ENCODE measurements at regions not wholly inside any gene's neighbourhood (a gene's known extent, or its start where the extent isn't known, plus 50 kb on each side); places are given as distances from the start of the nearest gene placed in this dataset.
"Not testable (repeated sequence)": the region's sequence is repeated elsewhere in the genome, so short reads cannot be mapped to it uniquely, and the experiment has no call there.

GRCh38 chr4:27807207-27807606 is 946.6 kb downstream of the STIM2 start:
- Histone ChIP-seq H3K36me3 (ENCODE audit: control insufficient read depth, insufficient read depth, low read length) (no peaks in the 10 kb centered on the region), H3K9me3 (ENCODE audit: control insufficient read depth, insufficient read depth, low read length) (no peaks in the 10 kb centered on the region), H3K27ac (ENCODE audit: low read length) (no peak overlapping the region), H3K4me1 (ENCODE audit: control insufficient read depth, insufficient read depth, low read length) (no peaks in the 10 kb centered on the region), H3K27me3 (ENCODE audit: control insufficient read depth, insufficient read depth, low read length) (no peaks in the 10 kb centered on the region), H3K4me3 (ENCODE audit: low read length) (no peak overlapping the region)
- no peak for DNase-seq (ENCODE audit: low read depth, low spot score)
- no CpG with 5 or more reads among the region's 3 CpGs for WGBS (ENCODE audit: insufficient coverage, insufficient read length)

DNA sequence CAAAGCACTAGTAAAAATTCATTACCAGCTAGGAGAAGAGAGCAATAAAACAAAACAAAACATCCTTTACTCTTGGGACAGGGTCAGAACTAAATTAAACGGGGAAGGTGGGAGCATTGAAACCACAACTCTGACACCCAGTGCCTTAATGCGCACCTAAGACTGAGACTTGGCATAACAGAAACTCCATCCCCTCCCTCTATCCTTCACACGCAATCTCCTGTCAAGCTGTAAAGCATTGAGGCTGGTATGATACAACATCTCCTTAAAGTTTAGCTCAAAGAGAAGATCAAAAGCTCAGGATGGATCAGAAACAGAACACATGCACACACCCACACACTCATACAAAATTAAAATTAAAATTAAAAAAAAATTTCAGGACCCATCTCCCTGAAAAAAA is 951.3 kb downstream of the STIM2 start:
- DNase-seq (ENCODE audit: low read depth, low spot score), result no peak
- H3K4me1 ChIP-seq (ENCODE audit: control insufficient read depth, insufficient read depth, low read length), result no peaks in the 10 kb centered on the region
- WGBS (ENCODE audit: insufficient coverage, insufficient read length), result no CpG with 5 or more reads among the region's 3 CpGs
- no peak overlapping the region for H3K4me3 ChIP-seq (ENCODE audit: low read length)
- H3K36me3 ChIP-seq (ENCODE audit: control insufficient read depth, insufficient read depth, low read length), result no peaks in the 10 kb centered on the region
- H3K27me3 ChIP-seq (ENCODE audit: control insufficient read depth, insufficient read depth, low read length), result no peaks in the 10 kb centered on the region
- H3K9me3 ChIP-seq (ENCODE audit: control insufficient read depth, insufficient read depth, low read length), result no peaks in the 10 kb centered on the region
- H3K27ac ChIP-seq (ENCODE audit: low read length), result no peak overlapping the region

DNA sequence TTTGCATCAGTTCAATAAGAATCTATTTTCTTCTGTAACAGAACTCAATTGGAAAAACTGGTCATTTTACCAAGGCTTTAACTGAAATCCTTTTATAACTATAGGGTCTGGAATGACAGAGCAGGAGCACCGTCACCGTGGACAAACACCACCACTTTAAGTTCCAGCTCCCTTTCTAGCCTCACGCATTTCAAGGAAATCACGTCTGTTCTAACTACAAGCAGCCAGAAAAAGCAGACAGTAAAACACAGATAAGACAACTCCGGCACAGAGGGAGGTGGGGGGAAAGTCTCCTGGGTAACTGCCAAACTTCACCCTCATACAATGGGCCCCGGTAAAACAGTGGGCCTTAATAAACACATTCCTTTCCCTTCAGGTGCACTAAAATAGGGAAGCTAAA is 952.6 kb downstream of the STIM2 start:
- H3K27ac ChIP-seq (ENCODE audit: low read length); H3K4me1 ChIP-seq (ENCODE audit: control insufficient read depth, insufficient read depth, low read length); H3K36me3 ChIP-seq (ENCODE audit: control insufficient read depth, insufficient read depth, low read length); H3K4me3 ChIP-seq (ENCODE audit: low read length); H3K9me3 ChIP-seq (ENCODE audit: control insufficient read depth, insufficient read depth, low read length); DNase-seq (ENCODE audit: low read depth, low spot score); H3K27me3 ChIP-seq (ENCODE audit: control insufficient read depth, insufficient read depth, low read length): not testable (repeated sequence)
- WGBS (ENCODE audit: insufficient coverage, insufficient read length), result no CpG with 5 or more reads among the region's 6 CpGs

DNA sequence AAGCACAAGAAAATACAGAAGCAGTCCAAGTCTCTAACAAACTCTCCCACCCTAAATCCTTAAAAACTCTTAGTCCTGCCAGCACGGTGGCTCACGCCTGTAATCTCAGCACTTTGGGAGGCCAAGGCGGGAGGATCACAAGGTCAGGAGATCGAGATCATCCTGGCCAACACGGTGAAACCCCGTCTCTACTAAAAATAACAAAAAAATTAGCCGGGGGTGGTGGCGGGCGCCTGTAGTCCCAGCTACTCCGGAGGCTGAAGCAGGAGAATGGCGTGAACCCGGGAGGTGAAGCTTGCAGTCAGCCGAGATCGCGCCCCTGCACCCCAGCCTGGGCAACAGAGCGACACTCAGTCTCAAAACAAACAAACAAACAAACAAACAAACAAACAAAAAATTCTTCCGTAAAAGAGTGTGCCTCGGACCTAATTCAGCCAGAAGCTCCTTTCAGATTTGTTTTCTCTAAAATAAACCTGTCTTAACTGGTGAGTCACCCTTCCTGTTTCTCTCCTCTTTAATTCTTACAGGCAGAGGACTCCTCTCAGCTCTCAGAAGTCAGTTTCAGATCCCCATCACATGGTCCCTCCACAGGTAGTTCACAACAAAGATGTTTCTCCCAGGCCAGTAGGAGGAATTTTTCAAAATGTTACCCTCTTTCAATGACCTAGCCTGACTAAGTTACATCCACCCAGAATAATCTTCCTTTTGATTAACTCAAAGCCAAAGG is 953.2 kb downstream of the STIM2 start:
- H3K27ac ChIP-seq (ENCODE audit: low read length); H3K36me3 ChIP-seq (ENCODE audit: control insufficient read depth, insufficient read depth, low read length); DNase-seq (ENCODE audit: low read depth, low spot score); H3K4me1 ChIP-seq (ENCODE audit: control insufficient read depth, insufficient read depth, low read length); H3K27me3 ChIP-seq (ENCODE audit: control insufficient read depth, insufficient read depth, low read length); H3K4me3 ChIP-seq (ENCODE audit: low read length); H3K9me3 ChIP-seq (ENCODE audit: control insufficient read depth, insufficient read depth, low read length): not testable (repeated sequence)
- WGBS (ENCODE audit: insufficient coverage, insufficient read length), result no CpG with 5 or more reads among the region's 18 CpGs

DNA sequence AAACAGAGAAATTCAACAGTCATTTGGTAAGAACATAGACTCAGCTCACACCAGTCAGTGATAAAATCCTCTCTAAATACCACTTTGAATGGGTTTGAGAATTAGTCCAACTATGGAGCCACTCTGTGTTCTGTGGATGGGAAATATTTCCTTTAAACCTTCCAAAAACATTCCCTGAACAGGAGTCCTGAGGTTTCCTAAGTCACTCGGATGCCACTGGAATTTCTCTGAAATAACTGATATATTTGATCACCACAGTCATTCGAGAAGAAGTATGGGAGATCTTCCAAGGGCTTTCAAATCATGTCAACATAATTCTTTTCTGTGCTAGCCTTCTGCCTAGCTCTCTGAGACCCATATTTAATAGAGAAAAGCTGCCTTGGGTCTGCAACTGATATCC is 958.6 kb downstream of the STIM2 start:
- peaks cover 2% of the 10 kb centered on the region; the same call in 1 of the 2 replicates for H3K9me3 ChIP-seq (ENCODE audit: control insufficient read depth, insufficient read depth, low read length)
- no peaks in the 10 kb centered on the region for H3K36me3 ChIP-seq (ENCODE audit: control insufficient read depth, insufficient read depth, low read length)
- no peaks in the 10 kb centered on the region for H3K4me1 ChIP-seq (ENCODE audit: control insufficient read depth, insufficient read depth, low read length)
- DNase-seq (ENCODE audit: low read depth, low spot score), result no peak
- H3K27ac ChIP-seq (ENCODE audit: low read length), result no peak overlapping the region
- H3K4me3 ChIP-seq (ENCODE audit: low read length), result no peak overlapping the region
- WGBS (ENCODE audit: insufficient coverage, insufficient read length), result no CpG with 5 or more reads among the region's 2 CpGs
- H3K27me3 ChIP-seq (ENCODE audit: control insufficient read depth, insufficient read depth, low read length), result no peaks in the 10 kb centered on the region

DNA sequence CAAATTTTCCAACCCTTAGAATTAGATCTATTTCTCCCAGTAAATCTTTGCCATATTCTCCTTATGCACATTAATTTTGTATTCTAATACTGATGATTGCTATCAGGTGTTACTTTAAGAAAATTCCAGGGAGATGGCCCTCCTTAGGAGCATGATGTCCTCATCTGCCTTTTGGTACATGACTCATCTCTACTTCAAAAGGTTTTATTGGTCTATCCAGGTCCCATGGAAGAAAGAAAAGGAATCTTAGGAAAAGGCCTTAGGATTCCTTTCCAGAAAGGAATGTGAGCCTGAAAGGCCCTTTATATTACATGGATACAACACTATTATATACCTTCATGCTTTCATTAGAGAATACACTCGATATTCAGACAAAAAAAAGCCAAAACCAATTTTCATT is 968.2 kb downstream of the STIM2 start:
- Histone ChIP-seq H3K27me3 (ENCODE audit: control insufficient read depth, insufficient read depth, low read length) (no peaks in the 10 kb centered on the region), H3K4me1 (ENCODE audit: control insufficient read depth, insufficient read depth, low read length) (no peaks in the 10 kb centered on the region), H3K9me3 (ENCODE audit: control insufficient read depth, insufficient read depth, low read length) (no peaks in the 10 kb centered on the region), H3K27ac (ENCODE audit: low read length) (no peak overlapping the region), H3K4me3 (ENCODE audit: low read length) (no peak overlapping the region), H3K36me3 (ENCODE audit: control insufficient read depth, insufficient read depth, low read length) (no peaks in the 10 kb centered on the region)
- WGBS (ENCODE audit: insufficient coverage, insufficient read length), result no CpG with 5 or more reads among the region's 1 CpG
- DNase-seq (ENCODE audit: low read depth, low spot score), result no peak

- Histone ChIP-seq H3K27ac (ENCODE audit: low read length) (no peak overlapping the region), H3K4me3 (ENCODE audit: low read length) (no peak overlapping the region), H3K9me3 (ENCODE audit: control insufficient read depth, insufficient read depth, low read length) (no peaks in the 10 kb centered on the region), H3K36me3 (ENCODE audit: control insufficient read depth, insufficient read depth, low read length) (no peaks in the 10 kb centered on the region), H3K27me3 (ENCODE audit: control insufficient read depth, insufficient read depth, low read length) (no peaks in the 10 kb centered on the region), H3K4me1 (ENCODE audit: control insufficient read depth, insufficient read depth, low read length) (no peaks in the 10 kb centered on the region)
- DNase-seq (ENCODE audit: low read depth, low spot score), result no peak
- no CpG with 5 or more reads among the region's 3 CpGs for WGBS (ENCODE audit: insufficient coverage, insufficient read length)
Measured at GRCh38 chr4:27830251-27830650, 969.6 kb downstream of the STIM2 start.

GRCh38 chr4:27835851-27836250 is 975.2 kb downstream of the STIM2 start:
- no peaks in the 10 kb centered on the region for H3K4me1 ChIP-seq (ENCODE audit: control insufficient read depth, insufficient read depth, low read length)
- H3K27ac ChIP-seq (ENCODE audit: low read length), result no peak overlapping the region

GRCh38 chr4:27836523-27836922 is 975.9 kb downstream of the STIM2 start:
- H3K4me1 ChIP-seq (ENCODE audit: control insufficient read depth, insufficient read depth, low read length), result no peaks in the 10 kb centered on the region
- no CpG with 5 or more reads among the region's 4 CpGs for WGBS (ENCODE audit: insufficient coverage, insufficient read length)
- H3K27ac ChIP-seq (ENCODE audit: low read length), result no peak overlapping the region
- H3K27me3 ChIP-seq (ENCODE audit: control insufficient read depth, insufficient read depth, low read length), result no peaks in the 10 kb centered on the region
- H3K9me3 ChIP-seq (ENCODE audit: control insufficient read depth, insufficient read depth, low read length), result no peaks in the 10 kb centered on the region
- no peaks in the 10 kb centered on the region for H3K36me3 ChIP-seq (ENCODE audit: control insufficient read depth, insufficient read depth, low read length)
- no peak for DNase-seq (ENCODE audit: low read depth, low spot score)
- no peak overlapping the region for H3K4me3 ChIP-seq (ENCODE audit: low read length)

More at GRCh38 chr4:27835851-27836250, 975.2 kb downstream of the STIM2 start:
- no CpG with 5 or more reads among the region's 1 CpG for WGBS (ENCODE audit: insufficient coverage, insufficient read length)
- no peaks in the 10 kb centered on the region for H3K36me3 ChIP-seq (ENCODE audit: control insufficient read depth, insufficient read depth, low read length)
- H3K27me3 ChIP-seq (ENCODE audit: control insufficient read depth, insufficient read depth, low read length), result no peaks in the 10 kb centered on the region
- no peak overlapping the region for H3K4me3 ChIP-seq (ENCODE audit: low read length)
- H3K9me3 ChIP-seq (ENCODE audit: control insufficient read depth, insufficient read depth, low read length), result no peaks in the 10 kb centered on the region
- no peak for DNase-seq (ENCODE audit: low read depth, low spot score)

DNA sequence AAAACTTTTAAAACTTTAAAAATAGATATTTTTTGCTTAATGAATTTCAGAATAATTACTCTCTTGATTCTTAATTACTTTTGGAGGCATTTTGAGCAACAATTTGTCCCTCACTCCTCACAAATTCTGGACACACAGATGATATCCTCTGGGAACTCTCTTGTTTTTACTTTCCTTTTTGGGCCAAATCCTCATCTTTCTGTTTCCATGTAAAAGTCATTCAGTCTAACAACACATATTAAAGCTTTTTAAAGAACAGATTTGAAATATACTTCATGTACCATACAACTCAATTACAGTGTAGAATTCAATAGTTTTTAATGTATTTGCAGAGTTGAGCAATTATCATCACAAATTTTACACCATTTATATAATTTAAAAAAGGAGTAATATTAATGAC is 983.1 kb downstream of the STIM2 start:
- no peak overlapping the region for H3K27ac ChIP-seq (ENCODE audit: low read length)
- no peaks in the 10 kb centered on the region for H3K9me3 ChIP-seq (ENCODE audit: control insufficient read depth, insufficient read depth, low read length)
- no peak for DNase-seq (ENCODE audit: low read depth, low spot score)
- H3K36me3 ChIP-seq (ENCODE audit: control insufficient read depth, insufficient read depth, low read length), result no peaks in the 10 kb centered on the region
- H3K27me3 ChIP-seq (ENCODE audit: control insufficient read depth, insufficient read depth, low read length), result no peaks in the 10 kb centered on the region
- H3K4me1 ChIP-seq (ENCODE audit: control insufficient read depth, insufficient read depth, low read length), result no peaks in the 10 kb centered on the region
- H3K4me3 ChIP-seq (ENCODE audit: low read length), result no peak overlapping the region

GRCh38 chr4:27844376-27844775 is 983.7 kb downstream of the STIM2 start:
- Histone ChIP-seq H3K27me3 (ENCODE audit: control insufficient read depth, insufficient read depth, low read length) (no peaks in the 10 kb centered on the region), H3K9me3 (ENCODE audit: control insufficient read depth, insufficient read depth, low read length) (no peaks in the 10 kb centered on the region), H3K4me1 (ENCODE audit: control insufficient read depth, insufficient read depth, low read length) (no peaks in the 10 kb centered on the region), H3K27ac (ENCODE audit: low read length) (no peak overlapping the region), H3K36me3 (ENCODE audit: control insufficient read depth, insufficient read depth, low read length) (no peaks in the 10 kb centered on the region), H3K4me3 (ENCODE audit: low read length) (no peak overlapping the region)
- no peak for DNase-seq (ENCODE audit: low read depth, low spot score)
- no CpG with 5 or more reads among the region's 2 CpGs for WGBS (ENCODE audit: insufficient coverage, insufficient read length)
